GM18870 (cell line): ENCODE measurements at regions not wholly inside any gene's neighbourhood (a gene's known extent, or its start where the extent isn't known, plus 50 kb on each side); places are given as distances from the start of the nearest gene placed in this dataset.
"Not testable (repeated sequence)": the region's sequence is repeated elsewhere in the genome, so short reads cannot be mapped to it uniquely, and the experiment has no call there.

ENCODE experiments used
- ATAC-seq: cut with Tn5 transposase; IDR thresholded peaks from one replicate; pipeline ENCODE4 v1.9.1; 2021; ENCODE audit warnings: moderate library complexity; ENCODE audit not compliant: unreplicated experiment

GRCh38 chr2:195228547-195228946, 428.5 kb upstream of the SLC39A10 start:
- ATAC-seq, result not testable (repeated sequence)

DNA sequence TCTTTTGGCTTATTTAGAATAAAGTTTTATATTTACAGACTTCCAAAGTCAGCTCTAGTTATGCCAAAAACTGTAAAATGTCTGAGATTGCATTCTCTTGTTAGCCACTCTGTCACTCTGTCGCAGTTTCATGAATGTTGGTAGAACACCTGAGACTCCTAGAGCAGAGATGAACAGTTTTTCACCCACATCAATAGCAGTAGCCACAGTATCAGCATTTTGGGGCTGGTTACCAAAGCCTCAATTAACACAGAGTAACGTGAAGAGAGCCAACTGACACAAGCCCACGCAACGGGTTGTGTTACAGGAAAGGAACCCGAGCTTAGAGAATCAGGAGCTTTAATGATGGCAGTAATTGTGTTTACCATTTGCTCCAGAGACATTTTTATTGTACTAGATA, 443.0 kb upstream of the SLC39A10 start:
- no peak for ATAC-seq

GRCh38 chr2:195212586-195212985, 444.4 kb upstream of the SLC39A10 start:
- no peak for ATAC-seq

DNA sequence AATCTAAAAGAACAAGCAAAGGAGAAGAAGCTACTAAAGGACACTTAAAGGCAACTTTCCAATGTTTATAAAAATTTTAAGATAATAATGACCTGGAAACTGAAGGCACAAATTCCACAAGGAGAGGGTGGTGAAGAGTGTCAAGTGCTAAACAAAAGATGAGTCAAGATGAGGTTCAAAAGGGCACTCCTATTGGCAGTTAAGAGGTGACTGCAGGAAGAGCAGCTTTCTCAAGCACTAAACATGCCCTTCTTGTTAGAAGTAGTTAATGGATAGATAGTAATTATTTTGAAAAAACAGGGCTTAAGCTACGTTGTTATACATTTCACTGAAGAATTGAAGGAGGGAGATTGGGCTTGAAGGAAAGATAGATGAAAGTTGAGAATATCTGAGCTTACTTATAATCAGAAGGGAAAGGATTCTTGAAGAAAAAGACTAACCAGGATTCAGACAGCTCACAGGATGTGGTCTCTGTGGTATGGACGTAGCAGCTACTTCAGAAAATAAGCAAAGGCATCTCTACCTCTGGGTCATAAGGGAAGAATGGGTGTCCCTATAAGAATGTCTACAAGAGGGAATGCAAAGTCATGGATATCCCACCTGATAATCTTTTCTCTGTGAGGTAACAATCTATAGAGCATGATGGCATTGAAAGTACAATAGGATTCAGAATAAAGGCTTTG, 454.7 kb upstream of the SLC39A10 start:
- no peak for ATAC-seq

GRCh38 chr2:195199864-195200263, 457.2 kb upstream of the SLC39A10 start:
- no peak for ATAC-seq

DNA sequence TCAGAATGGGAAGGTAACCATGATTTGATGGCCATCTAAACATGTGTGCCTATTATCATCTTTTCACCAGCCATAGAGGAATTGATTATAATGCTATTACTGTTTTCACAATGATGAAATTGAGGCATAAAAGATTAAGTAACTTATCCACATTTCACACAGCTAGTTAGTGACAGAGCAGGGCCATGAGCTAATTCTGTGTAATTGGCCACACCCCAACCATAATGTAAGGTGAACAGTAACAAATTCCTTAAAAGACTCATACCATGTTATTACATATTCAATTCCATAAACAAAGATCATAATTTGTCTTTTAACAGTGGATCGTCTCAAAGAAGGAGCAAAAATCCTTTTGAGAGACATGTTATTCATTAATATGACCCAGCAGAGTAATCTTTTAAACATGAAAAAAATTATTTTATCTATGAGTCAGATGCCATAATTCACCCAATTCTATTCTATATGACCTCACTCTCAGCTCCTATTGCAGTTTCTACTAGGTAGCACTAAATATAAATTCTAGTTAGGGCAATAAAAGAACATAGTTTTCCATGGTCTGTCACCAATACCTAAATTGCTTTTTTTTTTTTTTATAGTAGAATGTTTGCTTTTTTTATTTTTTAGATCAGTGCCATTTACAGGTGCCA, 475.8 kb upstream of the SLC39A10 start:
- ATAC-seq, result no peak

DNA sequence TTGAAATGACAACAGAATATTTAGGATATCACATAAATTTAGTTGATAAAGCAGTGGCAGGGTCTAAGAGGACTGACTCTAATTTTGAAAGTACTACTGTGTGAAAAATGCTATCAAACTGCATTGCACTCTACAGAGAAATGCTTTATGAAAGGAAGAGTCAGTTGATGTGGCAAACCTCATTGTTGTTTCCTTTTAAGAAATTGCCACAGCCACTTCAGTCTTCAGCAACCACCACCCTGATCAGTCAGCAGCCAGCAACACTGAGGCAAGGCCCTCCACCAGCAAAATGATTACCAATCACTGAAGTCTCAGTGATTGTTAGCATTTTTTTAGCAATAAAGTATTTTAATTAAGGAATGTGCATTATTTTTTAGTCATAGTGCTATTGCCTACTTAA, 488.7 kb upstream of the SLC39A10 start:
- ATAC-seq, result no peak

DNA sequence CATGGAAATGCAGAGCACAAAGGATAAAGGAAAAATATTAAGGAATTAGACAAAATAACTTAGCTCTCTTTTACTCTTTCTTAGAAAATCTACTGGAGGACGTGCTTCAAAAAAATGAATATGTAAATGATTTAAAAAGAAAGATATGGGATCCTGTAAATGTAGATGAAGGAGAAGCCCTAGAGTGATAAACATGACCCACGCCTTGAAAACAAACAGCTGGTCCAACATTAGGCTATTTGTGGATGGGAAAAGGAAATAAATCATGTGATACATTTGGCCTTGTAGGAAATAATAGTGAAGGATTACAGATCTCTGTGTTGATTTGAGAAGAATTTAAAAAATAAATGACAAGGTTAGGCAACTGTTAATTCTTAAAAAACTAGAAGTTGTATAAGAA, 492.1 kb upstream of the SLC39A10 start:
- ATAC-seq, result no peak

GRCh38 chr2:195162918-195163317, 494.1 kb upstream of the SLC39A10 start:
- no peak for ATAC-seq

- no peak for ATAC-seq
Observed at GRCh38 chr2:195162194-195162593, 494.8 kb upstream of the SLC39A10 start.

GRCh38 chr2:195160963-195161362, 496.1 kb upstream of the SLC39A10 start:
- no peak for ATAC-seq

- ATAC-seq, result no peak
Observed at GRCh38 chr2:195151711-195152110, 505.3 kb upstream of the SLC39A10 start.

DNA sequence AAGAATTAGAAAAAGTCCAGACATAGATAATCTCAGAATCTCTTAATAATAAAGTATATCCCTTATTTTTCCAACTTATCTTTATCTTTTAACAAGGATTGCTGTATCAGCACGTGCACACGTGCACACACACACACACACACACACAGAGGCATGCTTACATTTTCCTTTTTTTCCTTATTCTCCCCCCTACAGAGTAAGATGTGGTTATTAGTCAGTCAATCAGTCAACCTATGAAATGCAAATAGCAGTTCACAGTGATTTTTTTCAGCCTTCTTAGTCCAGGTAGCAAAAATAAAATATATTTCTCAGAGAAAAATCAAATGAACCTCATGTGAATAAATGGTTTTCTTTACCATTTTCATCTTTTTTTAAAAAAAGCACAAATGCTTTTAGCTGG, 506.2 kb upstream of the SLC39A10 start:
- no peak for ATAC-seq

- no peak for ATAC-seq
Observed at GRCh38 chr2:195148004-195148403, 509.0 kb upstream of the SLC39A10 start.

DNA sequence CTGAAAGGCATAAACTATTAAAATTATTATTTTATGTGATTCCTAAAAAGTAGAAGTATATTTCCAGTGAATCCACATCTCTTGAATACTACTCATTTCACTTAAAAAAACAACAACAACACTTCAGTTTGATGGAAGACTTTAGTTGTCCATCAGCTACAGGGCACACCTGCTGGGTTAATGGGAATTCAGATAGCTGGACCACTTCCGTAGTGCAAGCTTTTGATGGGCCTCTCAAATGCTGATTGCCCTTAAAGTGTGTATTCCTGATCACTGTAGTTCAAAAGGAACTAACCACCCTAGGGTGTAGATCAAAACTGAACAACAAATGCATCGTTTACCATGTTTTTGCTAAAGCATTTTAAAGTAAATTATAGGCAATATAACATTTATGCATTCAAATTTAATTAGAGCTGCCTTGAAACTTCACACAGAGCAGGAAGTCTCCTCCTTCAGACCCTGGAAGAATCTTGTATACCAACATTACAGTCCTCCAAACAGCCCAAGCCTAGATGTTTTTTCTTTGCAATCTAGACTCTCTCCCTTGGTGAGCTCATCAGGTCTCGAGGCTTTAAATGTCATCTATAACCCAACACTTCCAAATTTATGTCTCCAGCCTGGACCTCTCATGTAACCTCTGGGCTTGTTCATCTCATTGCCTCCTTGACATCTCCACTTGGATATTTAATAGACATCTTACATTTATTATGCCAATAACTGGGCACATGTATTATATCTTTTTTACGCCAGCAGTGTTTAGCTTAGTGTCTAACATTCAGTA, 510.1 kb upstream of the SLC39A10 start:
- no peak for ATAC-seq

DNA sequence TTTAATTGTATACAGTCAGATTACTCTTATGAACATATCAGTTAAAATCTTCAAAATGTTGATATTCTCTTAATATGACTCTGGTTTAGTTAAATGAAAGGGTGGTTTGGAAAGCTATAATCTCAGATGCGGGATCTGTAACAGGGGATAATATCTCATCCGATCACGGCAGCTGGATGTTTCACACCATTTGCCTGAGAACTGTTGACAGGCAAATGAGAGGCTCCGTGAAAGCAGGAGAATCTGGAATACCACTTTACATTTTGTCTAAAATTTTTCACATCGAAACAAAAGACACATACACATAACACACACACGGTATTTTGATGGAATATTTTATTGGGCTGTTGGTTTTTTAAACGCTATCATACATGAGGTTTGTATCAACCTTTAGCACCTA, 518.6 kb upstream of the SLC39A10 start:
- no peak for ATAC-seq

GRCh38 chr2:195125889-195126288, 531.1 kb upstream of the SLC39A10 start:
- ATAC-seq, result not testable (repeated sequence)

DNA sequence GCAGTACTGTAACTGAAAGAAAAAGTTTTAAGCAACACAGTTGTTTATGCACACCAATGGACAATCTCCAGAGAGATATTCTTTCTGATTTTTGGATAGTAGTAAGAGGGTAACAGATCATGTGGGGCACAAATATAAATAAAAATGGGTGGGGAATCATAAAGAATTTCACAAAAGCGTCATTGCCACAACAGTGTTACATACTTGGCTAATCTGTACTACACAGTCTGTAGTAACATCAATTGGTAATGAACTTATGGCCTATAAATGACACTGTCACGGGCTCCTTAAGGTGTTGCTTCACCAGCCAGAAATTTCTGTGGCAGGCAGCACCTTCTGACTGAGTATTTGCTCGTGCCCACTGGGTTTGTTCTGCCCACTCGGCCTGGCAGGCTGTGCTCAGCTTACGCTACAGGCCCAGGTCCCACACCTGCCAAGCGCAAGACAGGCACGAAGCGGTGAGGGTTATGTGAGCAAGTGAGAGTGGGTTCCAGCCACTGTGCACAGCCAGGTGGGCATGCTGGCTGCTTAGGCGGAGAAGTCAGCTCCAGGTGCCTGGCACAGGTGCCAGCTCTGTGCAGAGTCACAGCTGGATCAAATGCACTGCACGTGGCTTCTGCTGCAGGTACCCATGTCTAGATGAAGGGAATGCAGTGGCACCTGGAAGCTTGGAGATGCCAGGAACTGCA, 532.5 kb upstream of the SLC39A10 start:
- no peak for ATAC-seq

DNA sequence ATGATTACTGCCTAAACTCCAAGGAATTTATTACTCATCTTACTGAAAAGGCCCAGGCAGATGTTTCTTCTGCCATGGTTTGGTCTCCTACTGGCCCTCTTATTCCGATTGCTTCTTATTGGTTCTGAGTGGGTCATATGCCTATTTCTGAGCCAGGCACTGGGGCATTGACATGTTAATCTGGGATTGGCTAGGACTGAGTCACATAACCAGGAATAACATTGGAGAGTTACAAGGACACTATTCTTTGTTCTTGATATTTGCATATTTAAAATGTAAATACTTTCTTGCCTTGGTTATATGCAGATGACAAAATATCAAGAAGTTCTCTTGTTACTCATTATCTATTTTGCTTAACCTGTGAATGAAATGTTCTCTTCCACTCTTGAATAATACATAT, 534.4 kb upstream of the SLC39A10 start:
- ATAC-seq, result no peak

DNA sequence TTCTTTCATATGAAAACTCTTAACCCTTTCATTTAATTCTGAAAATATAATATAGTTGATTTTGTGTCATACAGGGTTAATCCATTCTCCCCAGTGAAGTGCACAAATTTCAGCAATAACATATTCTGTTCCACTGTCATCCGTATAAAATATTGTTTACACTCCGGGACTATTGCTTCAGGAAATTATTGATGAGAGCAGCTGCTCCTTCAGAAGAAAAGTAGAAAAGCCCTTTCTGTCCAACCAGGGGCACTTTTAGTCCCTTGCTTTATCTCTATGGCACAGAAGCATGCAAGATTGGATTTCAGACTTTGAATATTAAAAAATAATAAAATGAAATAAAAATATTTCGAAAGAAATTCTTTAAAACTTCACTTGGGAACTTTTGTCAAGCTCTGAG, 535.7 kb upstream of the SLC39A10 start:
- no peak for ATAC-seq

DNA sequence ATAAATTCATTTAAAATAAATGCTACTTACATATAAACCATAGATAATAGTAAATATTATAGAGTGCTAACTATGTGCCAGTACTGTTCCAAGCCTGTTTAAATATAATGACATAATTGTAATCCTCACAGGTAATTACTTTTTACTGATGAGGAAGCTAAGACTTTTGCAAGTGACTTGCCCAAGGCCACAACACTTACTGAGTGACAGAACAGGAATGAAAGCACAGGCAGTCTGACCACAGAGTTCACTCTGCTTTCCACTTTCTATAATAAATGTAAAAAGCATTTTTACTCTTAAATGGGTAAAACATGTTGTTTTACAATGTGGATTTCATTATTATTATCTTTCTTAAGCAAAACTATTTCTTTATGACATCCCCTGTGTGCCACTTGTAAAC, 537.8 kb upstream of the SLC39A10 start:
- ATAC-seq, result no peak
